ENCODE measurements at regions not wholly inside any gene's neighbourhood (a gene's known extent, or its start where the extent isn't known, plus 50 kb on each side); places are given as distances from the start of the nearest gene placed in this dataset.

GRCh38 chr5:175059687-175060211, 335.4 kb downstream of the MSX2 start:
- no peak for TF ChIP-seq CTCF (IDR thresholded peaks at IDR 0.05)
- TF ChIP-seq POLR2A (IDR thresholded peaks at IDR 0.05): no peak

Data from Peyer's patch (tissue), 4 donors.